ENCODE measurements at regions not wholly inside any gene's neighbourhood (a gene's known extent, or its start where the extent isn't known, plus 50 kb on each side); places are given as distances from the start of the nearest gene placed in this dataset.
"Not testable (repeated sequence)": the region's sequence is repeated elsewhere in the genome, so short reads cannot be mapped to it uniquely, and the experiment has no call there.

DNA sequence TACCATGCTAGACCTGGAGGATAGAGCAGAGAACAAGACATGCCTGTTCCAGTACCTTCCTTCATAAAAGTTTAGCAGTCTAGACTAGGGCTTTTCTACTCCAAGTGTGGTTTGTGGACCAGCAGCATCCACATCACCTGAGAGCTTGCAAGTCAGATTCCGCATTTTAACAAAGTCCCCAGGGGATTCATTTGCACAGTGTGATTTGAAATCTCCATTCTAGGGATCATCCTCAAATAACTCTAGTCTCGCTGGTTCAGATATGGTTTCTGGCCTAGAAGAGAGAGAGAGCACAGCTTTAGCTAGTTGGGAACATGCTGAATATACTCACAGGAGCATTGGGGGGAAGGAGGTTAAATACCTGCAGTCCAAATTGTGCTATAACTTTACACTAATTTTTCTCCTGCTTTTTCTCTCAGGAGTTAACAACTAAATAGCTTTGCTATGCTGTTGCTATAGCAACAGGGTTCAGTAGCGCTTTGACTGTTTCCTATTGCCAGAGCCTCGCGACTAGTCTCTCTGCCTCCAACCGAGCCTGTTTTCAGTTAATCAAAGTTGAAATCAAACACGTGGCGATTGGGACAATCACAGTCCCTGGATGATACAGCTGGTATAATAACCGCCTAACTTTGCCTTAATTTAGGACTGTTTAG is 64.0 kb upstream of the RASGRF1 start:
- DNase-seq: no peak

DNA sequence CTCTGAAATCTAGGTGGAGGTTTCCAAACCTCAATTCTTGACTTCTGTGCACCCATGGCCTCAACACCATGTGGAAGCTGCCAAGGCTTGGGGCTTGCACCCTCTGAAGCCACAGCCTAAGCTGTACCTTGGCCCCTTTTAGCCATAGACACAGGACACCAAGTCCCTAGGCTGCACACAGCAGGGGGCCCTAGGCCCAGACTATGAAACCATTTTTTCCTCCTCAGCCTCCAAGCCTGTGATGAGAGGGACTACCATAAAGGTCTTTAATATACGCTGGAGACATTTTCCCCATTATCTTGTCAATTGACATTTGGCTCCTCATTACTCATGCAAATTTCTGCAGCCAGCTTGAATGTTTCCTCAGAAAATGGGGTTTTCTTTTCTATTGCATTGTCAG is 53.7 kb upstream of the RASGRF1 start:
- DNase-seq: not testable (repeated sequence)

DNA sequence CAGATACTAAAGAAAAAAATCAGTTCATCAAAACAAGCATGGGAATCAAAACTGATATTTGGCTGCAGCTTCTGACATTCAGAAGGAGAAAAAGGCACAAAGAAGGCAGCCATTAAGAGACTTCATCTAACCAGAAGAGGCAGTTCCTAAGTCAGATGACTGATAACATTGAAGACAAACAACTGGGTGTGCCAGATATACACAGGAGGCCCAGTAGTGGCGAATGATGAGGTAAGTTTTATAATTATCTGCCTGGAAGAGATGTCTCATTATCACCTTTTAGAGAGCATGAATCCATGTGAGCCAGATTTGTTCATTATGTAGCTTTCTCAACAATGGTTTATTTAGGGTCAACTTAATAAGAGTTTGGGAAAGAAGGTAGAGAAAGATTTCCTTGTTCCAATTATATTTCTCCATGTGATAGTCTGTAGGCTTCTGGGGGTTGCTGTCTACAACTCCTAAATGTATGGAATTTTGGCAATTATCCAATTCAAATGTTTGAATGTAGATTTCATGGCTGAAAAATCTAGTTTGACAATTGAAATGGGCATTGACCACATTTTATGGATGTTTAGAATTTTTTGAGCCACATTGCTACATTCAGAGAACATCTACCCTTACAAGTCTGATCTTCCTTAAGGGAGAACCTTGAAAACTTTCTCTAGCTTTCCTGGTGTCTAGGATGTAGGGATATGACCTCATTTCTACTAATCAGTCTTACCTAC is 50.4 kb upstream of the RASGRF1 start:
- no peak for DNase-seq
